ENCODE measurements at regions not wholly inside any gene's neighbourhood (a gene's known extent, or its start where the extent isn't known, plus 50 kb on each side); places are given as distances from the start of the nearest gene placed in this dataset.

- no peak for TF ChIP-seq CTCF (IDR thresholded peaks at IDR 0.05; ENCODE audit: borderline replicate concordance, insufficient read depth, low read depth, low read length)
- no peak overlapping the region for H3K4me3 ChIP-seq (ENCODE audit: low read depth, low read length)
These were observed 655.9 kb downstream of the PTPRU start for GRCh38 chr1:29892247-29892646.

- no peak overlapping the region for H3K4me3 ChIP-seq (ENCODE audit: low read depth, low read length)
- no peak for TF ChIP-seq CTCF (IDR thresholded peaks at IDR 0.05; ENCODE audit: borderline replicate concordance, insufficient read depth, low read depth, low read length)
These were observed 654.1 kb downstream of the PTPRU start for GRCh38 chr1:29890201-29890959.

GRCh38 chr1:29889776-29890175, 653.5 kb downstream of the PTPRU start:
- TF ChIP-seq CTCF (IDR thresholded peaks at IDR 0.05; ENCODE audit: borderline replicate concordance, insufficient read depth, low read depth, low read length) = no peak
- no peak overlapping the region for H3K4me3 ChIP-seq (ENCODE audit: low read depth, low read length)

- no peak for TF ChIP-seq CTCF (IDR thresholded peaks at IDR 0.05; ENCODE audit: borderline replicate concordance, insufficient read depth, low read depth, low read length)
These were observed 648.4 kb downstream of the PTPRU start for GRCh38 chr1:29884740-29885139.

GRCh38 chr1:29883986-29884385, 647.7 kb downstream of the PTPRU start:
- no peak overlapping the region for H3K4me3 ChIP-seq (ENCODE audit: low read depth, low read length)
- TF ChIP-seq CTCF (IDR thresholded peaks at IDR 0.05; ENCODE audit: borderline replicate concordance, insufficient read depth, low read depth, low read length) = no peak

More at GRCh38 chr1:29884740-29885139, 648.4 kb downstream of the PTPRU start:
- no peak overlapping the region for H3K4me3 ChIP-seq (ENCODE audit: low read depth, low read length)

GRCh38 chr1:29883411-29883832, 647.1 kb downstream of the PTPRU start:
- no peak overlapping the region for H3K4me3 ChIP-seq (ENCODE audit: low read depth, low read length)
- TF ChIP-seq CTCF (IDR thresholded peaks at IDR 0.05; ENCODE audit: borderline replicate concordance, insufficient read depth, low read depth, low read length) = no peak

GRCh38 chr1:29880556-29880955, 644.2 kb downstream of the PTPRU start:
- no peak for TF ChIP-seq CTCF (IDR thresholded peaks at IDR 0.05; ENCODE audit: borderline replicate concordance, insufficient read depth, low read depth, low read length)
- no peak overlapping the region for H3K4me3 ChIP-seq (ENCODE audit: low read depth, low read length)

Data from GM12875 (cell line).